Esophagus muscularis mucosa (tissue), 4 donors: ENCODE measurements at regions not wholly inside any gene's neighbourhood (a gene's known extent, or its start where the extent isn't known, plus 50 kb on each side); places are given as distances from the start of the nearest gene placed in this dataset.

Source experiments
- CTCF ChIP-seq, 3 experiments: fragments of 200-600 bp in 2 of 3; fragments of 450-650 bp in 1 of 3; sonication (generic) in 2 of 3; IDR thresholded peaks; one replicate each; pipeline ENCODE4 v1.5.1; 2017 to 2019; ENCODE audit warnings: antibody characterized with exemption in 3 of 3, mild to moderate bottlenecking in 2 of 3, moderate library complexity in 1 of 3
- EP300 ChIP-seq: sonication (generic); formaldehyde crosslinking; IDR thresholded peaks from one replicate; pipeline ENCODE4 v1.6.1; 2017; ENCODE audit warnings: antibody characterized with exemption
- POLR2AphosphoS5 ChIP-seq, 2 donors: sonication (generic); formaldehyde crosslinking; IDR thresholded peaks; one replicate each; pipeline ENCODE4 v1.6.1; 2017; ENCODE audit warnings: antibody characterized with exemption in 2 of 2

- no peak for TF ChIP-seq CTCF (IDR thresholded peaks at IDR 0.05)
- no peak for TF ChIP-seq POLR2AphosphoS5 (IDR thresholded peaks at IDR 0.05)
- no peak for TF ChIP-seq EP300
These were observed 165.7 kb upstream of the AFDN start for GRCh38 chr6:167660944-167661551.
